ENCODE measurements at regions not wholly inside any gene's neighbourhood (a gene's known extent, or its start where the extent isn't known, plus 50 kb on each side); places are given as distances from the start of the nearest gene placed in this dataset.

DNA sequence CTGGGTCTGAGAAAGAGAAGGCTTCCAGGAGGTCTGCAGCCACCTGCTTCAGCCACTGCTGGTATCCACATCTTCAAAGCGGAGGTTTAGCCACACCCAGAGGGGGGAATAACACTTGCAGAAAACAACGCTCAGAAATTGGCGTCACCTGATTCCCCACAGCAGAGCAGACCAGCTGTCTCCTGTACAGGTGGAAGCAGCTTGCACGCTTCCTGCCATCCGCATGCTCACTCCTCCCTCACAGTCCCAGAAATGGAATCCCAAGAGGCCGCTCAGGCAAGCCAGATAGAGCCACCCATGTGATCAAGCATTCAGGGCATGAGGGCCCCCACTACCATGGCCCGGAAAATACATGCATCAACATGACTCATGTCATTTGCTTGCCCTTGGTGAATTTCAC is 112.2 kb upstream of the DIO3 start:
- in situ Hi-C loops (cut with MboI; ENCODE audit: low pct_unique_long_range_greater_than_20kb, low sequenced_read_pairs, unreplicated experiment): no loop called here
- DNase-seq (ENCODE audit: low spot score): no peak
- TF ChIP-seq, protein P1, sequence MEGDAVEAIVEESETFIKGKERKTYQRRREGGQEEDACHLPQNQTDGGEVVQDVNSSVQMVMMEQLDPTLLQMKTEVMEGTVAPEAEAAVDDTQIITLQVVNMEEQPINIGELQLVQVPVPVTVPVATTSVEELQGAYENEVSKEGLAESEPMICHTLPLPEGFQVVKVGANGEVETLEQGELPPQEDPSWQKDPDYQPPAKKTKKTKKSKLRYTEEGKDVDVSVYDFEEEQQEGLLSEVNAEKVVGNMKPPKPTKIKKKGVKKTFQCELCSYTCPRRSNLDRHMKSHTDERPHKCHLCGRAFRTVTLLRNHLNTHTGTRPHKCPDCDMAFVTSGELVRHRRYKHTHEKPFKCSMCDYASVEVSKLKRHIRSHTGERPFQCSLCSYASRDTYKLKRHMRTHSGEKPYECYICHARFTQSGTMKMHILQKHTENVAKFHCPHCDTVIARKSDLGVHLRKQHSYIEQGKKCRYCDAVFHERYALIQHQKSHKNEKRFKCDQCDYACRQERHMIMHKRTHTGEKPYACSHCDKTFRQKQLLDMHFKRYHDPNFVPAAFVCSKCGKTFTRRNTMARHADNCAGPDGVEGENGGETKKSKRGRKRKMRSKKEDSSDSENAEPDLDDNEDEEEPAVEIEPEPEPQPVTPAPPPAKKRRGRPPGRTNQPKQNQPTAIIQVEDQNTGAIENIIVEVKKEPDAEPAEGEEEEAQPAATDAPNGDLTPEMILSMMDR (IDR thresholded peaks at IDR 0.05; ENCODE audit: extremely low read depth, insufficient read depth, missing control alignments): no peak

DNA sequence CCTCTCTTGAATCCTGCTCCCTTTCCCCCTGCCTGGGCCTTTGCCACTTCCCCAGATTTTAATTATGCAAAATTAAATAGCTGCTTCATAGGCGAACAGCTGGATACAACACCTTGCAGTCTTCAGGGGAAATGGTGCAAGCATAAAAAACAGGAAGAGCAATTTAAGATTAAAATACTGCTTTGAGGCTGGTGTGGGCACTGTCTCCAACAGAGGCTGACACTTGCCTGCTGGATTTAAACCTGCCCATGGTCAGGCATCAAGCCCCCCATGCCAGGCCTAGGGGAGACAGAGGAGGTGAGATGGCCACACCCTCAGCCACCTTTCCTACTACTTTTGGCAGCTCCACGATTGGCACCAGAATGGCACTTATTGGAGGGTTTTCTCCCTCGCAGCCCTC is 110.1 kb upstream of the DIO3 start:
- TF ChIP-seq, protein P1 (IDR thresholded peaks at IDR 0.05; ENCODE audit: extremely low read depth, insufficient read depth, missing control alignments): no peak
- in situ Hi-C loops (cut with MboI; ENCODE audit: low pct_unique_long_range_greater_than_20kb, low sequenced_read_pairs, unreplicated experiment): no loop called here
- DNase-seq (ENCODE audit: low spot score): no peak

DNA sequence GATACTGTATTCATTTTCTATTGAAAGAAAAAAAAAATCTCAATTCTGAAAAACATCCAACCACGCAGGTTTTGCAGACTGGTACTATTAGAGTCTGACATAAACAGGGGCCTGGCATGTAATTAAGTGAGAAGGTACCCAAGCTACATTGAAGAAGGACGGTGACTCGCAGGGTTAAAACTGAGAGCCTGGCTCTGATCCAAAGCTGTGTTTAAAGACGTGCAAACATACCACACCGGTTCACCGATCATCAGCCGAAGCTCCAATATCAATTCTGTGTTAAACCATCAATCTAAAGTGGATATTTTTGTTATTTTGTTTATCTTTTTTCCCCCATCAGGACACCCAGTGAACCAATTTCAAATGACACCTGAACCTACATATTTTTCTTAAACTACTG is 108.1 kb upstream of the DIO3 start:
- DNase-seq (ENCODE audit: low spot score): no peak
- TF ChIP-seq, protein P1 (IDR thresholded peaks at IDR 0.05; ENCODE audit: extremely low read depth, insufficient read depth, missing control alignments): no peak
- in situ Hi-C loops (cut with MboI; ENCODE audit: low pct_unique_long_range_greater_than_20kb, low sequenced_read_pairs, unreplicated experiment): no loop called here

DNA sequence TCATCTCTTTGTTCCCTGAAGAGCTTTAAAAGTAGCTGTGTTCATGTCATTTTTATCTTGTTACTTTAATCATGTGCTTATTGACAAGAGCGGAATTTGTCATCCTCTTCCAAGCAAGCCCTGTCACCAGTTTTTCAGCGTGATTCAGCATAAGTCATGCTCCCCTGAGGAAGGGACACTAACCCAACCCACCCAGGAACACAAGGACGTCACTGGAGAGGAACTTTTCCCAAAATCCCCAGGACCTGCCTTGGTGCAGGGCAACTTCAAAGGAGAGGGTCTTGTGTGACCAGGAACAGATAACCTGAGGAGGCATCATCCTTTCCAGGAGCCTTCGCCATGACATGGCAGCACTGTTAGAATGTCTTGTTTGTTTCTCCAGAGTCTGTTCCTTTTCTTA is 107.1 kb upstream of the DIO3 start:
- in situ Hi-C loops (cut with MboI; ENCODE audit: low pct_unique_long_range_greater_than_20kb, low sequenced_read_pairs, unreplicated experiment): no loop called here
- no peak for DNase-seq (ENCODE audit: low spot score)
- TF ChIP-seq, protein P1 (IDR thresholded peaks at IDR 0.05; ENCODE audit: extremely low read depth, insufficient read depth, missing control alignments): no peak

DNA sequence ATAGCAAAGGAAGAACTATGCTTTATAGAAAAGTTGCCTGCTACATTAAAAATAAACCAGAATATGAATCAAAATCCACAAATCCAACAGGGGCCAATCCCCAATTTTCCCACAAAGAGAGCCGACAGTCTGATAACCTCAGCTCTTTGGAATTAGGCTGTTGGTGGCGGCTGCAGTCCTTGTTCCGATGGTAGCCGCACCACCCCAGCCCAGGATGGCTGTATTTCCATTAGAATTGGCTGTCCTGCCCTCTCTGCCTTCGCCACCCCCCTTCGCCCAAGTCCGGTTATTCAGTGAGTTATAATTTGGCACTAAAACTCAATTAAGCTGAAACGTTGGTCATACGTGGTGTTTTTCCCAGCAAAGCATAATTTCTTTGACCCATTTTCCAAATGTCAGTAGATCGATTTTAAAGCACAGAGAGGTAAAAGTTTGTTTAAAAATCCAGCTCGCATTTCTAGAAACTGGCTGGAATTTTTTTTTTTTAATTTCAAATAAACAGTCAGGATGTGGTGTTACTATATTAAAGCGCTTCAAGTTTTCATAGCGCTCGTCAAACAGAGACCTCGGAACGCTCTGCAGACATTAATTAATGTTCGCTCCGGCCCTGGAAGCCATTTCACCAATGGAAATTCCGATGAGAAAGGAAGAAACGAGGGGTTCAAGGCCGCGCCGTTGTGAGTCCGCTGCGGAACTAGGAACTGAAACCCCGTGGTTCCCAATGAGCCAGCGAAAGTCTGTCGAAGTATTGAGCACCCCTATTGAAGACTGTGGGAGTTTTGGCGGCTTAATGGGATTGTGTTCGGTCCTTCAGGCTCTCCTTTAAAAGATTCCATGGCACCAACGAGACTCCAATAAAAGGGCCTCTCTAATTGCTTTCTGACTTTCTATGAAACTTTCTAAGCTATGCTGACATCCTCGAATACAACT is 104.8 kb upstream of the DIO3 start:
- in situ Hi-C loops (cut with MboI; ENCODE audit: low pct_unique_long_range_greater_than_20kb, low sequenced_read_pairs, unreplicated experiment): no loop called here
- no peak for DNase-seq (ENCODE audit: low spot score)
- TF ChIP-seq, protein P1 (IDR thresholded peaks at IDR 0.05; ENCODE audit: extremely low read depth, insufficient read depth, missing control alignments): no peak

DNA sequence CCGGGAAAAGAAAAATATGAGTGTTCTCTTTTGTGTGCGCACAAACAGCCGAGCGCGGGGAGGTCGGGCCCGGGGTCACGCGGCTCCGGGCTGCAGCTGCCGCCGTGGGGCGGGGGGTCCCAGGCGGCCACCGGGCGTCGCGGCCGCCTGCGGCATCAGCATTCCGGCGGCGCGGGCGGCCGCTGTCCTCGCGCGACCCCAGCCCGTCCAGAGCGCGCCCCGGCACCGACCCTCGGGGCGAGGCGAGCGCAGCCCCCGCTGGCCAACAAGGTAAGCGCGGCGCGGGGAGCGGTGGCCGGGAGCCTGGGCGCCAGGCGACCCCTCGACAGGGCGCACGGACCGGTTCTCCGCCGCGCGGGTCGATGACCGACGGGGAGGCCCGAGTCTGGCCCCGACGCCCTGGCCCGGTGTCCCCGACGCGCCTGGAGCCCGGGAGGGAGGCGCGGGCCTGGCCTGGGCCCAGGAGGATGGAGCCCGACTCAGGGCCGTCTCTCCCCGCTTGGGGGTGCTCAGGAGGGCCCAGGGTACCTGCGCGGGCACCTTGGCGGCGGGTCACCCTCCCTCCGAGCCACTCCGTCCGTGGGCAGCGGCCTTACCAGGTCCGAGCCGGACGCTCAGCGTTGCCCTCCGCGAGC is 103.9 kb upstream of the DIO3 start:
- in situ Hi-C loops (cut with MboI; ENCODE audit: low pct_unique_long_range_greater_than_20kb, low sequenced_read_pairs, unreplicated experiment): no loop called here
- TF ChIP-seq, protein P1 (IDR thresholded peaks at IDR 0.05; ENCODE audit: extremely low read depth, insufficient read depth, missing control alignments): no peak

More for the DNA sequence above, 103.9 kb upstream of the DIO3 start:
- no peak for DNase-seq (ENCODE audit: low spot score)
